HG03139 (cell line): ENCODE measurements at regions not wholly inside any gene's neighbourhood (a gene's known extent, or its start where the extent isn't known, plus 50 kb on each side); places are given as distances from the start of the nearest gene placed in this dataset.
"Not testable (repeated sequence)": the region's sequence is repeated elsewhere in the genome, so short reads cannot be mapped to it uniquely, and the experiment has no call there.

Source experiments
- ATAC-seq: cut with Tn5 transposase; IDR thresholded peaks from one replicate; pipeline ENCODE4 v1.9.1; 2021; ENCODE audit not compliant: unreplicated experiment

DNA sequence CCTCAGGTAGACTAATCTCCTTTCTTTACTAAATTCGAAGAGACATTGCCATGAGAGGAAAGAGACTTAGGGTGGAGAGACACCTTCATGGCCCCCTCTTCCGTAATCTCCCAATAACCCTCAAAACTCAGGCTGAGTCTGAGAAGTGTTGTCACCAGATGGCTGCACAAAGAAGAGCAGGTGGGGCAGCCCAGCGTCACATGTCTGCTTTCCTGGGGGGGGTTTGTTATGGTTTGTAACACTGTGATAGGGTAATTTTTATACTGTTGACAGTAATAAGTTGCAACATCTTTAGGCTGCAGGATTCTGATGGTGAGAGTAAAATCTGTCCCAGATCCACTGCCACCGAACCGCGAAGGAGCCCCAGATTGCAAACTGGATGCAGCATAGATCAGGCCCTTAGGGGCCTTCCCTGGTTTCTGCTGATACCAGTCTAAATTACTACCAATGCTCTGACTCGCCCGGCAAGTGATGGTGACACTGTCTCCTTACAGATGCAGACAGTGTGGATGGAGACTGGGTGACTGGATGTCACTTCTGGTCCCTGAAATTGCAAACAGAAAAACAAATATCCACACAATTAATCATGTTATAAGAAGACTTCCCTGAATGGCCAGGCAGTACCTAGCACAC lies 595.1 kb downstream of the RPIA start:
- not testable (repeated sequence) for ATAC-seq

DNA sequence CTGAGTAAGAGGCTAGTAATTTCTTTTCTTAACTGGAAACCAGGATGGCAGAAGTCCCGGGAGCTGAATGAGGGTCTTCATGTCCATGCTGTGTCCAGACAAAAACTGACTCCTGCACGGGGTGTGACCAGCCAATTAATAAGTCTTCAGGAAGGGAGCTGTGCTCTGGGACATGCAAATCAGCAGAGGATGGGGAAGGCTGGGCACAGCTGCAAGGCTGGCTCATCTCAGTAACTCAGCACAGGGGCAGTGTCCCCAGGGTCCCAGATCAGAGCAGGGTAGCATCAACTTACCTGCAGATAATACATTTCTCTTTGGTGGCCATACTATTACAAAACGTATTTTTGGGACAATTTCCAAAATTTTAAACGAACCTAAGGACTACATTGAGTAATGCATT lies 595.6 kb downstream of the RPIA start:
- ATAC-seq = not testable (repeated sequence)

DNA sequence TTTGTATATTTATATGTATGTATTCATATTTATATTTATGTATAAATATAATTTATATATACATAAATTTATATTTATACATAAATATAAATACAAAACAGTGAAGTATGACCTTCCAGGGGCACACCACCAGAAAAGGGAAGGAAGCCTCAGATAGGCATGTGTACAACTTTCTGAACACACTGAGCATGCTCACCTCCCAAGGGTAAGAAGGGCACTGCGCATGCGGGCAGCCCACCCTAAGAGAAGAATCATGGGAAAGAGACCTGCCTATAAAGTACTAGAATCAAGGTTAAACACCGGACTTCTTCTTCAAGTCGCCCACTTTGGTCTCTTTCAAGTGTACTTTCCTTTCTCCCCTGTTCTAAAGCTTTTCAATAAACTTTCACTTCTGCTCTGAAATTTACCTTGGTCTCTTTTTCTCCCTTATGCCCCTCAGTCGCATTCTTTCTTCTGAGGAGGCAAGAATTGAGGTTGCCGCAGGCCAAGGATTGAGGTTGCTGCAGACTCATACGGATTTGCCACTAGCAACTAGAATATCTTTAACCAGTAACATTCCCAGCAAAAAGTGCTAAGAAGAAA lies 600.3 kb downstream of the RPIA start:
- not testable (repeated sequence) for ATAC-seq

- not testable (repeated sequence) for ATAC-seq
These were observed 601.9 kb downstream of the RPIA start for GRCh38 chr2:89293399-89293798.

- not testable (repeated sequence) for ATAC-seq
These were observed 602.9 kb downstream of the RPIA start for GRCh38 chr2:89294335-89294734.

DNA sequence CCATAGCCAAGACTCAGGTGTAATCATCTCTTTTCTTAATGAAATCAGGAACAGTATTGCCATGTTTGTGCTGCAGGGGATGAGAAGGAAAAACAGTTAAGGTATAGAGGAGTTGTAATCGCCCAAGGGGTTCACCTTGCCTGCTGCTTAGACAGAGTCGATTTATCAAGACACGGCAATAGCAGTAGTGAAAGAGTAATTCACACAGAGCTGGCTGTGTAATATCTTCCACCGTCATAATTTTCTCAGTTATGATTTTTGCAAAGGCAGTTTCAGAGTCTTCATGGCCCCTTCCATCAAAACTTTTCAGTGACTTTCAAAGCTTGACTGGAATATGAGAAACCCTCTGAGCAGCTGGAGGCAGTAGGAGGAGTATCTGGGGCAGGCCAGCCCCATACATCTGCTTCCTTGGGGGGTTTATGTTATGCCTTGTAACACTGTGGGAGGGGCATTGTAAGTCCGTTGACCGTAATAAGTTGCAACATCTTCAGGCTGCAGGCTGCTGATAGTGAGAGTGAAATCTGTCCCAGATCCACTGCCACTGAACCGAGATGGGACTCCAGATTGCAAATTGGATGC lies 605.4 kb downstream of the RPIA start:
- not testable (repeated sequence) for ATAC-seq

DNA sequence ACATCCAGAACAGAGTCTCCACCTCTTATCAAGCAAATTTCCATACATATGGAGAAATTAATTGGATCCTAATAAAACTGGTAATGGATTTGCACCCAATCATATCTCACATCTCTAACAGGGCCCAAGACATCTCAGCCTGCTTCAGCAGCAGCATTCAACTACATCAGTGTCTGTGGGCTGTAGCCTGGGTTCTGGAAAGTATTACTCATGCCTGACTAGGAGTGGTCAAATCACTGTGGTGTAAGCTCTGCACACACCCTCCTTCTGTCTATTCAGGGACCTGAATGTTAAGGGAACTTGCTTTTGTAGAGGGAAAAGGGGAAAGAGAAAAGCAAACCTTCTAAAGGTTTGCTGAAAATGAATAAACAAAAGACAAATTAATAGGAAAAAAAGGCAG lies 607.7 kb downstream of the RPIA start:
- ATAC-seq = not testable (repeated sequence)

GRCh38 chr2:89305623-89306022 lies 614.1 kb downstream of the RPIA start:
- ATAC-seq = not testable (repeated sequence)

- ATAC-seq = not testable (repeated sequence)
These were observed 615.6 kb downstream of the RPIA start for GRCh38 chr2:89306869-89307637.

DNA sequence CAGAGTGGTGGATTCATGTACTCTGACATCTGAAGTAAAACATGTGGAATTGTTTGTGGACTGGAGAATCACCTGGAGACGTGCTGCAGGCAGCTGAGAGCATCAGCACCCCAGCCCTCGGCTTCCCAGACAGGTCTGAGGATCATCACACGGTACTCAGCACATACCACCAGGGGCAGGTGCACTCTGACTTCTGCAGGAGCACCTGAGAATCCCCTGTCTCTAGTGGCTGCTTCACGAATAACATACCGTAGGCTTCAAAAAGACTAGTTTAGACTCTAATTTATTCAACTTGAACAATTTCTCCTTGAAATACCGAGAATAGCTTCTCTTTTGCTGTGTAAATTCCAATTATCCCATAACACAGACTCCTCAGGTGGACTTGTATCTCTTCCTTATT lies 627.5 kb downstream of the RPIA start:
- not testable (repeated sequence) for ATAC-seq

DNA sequence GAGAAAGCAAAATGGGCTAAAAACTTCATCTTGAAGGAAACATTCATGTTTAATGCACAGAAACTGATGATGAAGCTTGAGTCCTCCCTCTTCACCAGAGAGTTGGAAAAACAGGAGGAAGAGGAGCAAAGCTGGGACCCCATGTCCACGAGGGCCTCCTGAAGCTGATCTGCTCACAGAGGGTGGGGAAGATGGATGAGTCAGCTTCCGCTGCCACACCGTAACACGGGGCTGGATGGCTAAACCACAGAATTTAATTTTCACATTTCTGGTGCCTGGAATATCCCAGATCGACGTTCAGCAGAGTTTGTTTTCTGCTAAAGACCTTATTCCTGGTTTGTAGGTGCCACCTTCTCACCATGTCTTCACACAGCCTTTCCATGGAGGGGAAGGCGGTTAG lies 634.4 kb downstream of the RPIA start:
- not testable (repeated sequence) for ATAC-seq

DNA sequence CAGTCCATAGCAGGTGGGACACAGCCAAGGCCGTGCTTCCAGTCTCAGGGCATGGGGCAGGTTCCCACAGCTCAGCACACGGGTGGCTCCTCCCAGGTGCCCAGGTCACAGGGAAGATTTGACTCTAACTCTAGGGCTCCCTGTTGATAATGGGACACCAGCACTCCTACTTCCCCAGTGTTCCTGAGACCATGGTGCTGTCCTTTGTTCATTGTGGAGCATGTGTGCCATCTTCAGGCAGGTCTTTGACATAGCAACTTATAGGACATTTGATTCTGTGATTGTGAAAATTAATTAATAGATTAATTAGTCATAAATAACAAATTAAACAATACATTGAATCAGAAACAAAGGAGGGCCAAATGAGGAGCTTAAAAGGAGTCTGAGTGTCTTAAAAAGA lies 635.0 kb downstream of the RPIA start:
- not testable (repeated sequence) for ATAC-seq

DNA sequence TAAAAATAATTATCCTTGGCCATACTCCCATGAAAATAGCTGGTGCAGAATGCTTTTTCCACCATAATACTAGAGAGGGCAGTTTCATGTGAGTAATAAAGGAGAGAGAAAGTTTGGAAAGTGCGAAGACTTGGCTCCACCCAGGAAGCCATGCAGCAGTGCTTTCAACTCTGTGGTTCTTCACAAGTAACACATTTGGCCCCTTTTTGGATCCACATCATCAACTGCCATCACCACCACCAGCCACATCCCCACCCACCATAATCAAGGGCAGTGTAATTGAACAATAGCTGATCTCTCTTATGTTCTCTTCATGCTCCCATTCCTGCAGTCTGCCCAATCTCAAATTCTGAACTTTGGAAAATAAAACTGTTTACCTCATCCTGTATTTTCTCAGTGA lies 637.3 kb downstream of the RPIA start:
- ATAC-seq = not testable (repeated sequence)
